HEK293 (cell line): ENCODE measurements at regions not wholly inside any gene's neighbourhood (a gene's known extent, or its start where the extent isn't known, plus 50 kb on each side); places are given as distances from the start of the nearest gene placed in this dataset.

ENCODE experiments used
- CTCF ChIA-PET: fragments of 350-600 bp; formaldehyde crosslinking; extraction: SDS; loops from one replicate; lab custom pipeline; 2021; ENCODE audit warnings: antibody characterized with exemption; lab: Yijun Ruan, JAX
- POLR2A ChIA-PET: fragments of 300-600 bp; formaldehyde crosslinking; extraction: SDS; loops from one replicate; lab custom pipeline; 2020; ENCODE audit warnings: antibody characterized with exemption, inconsistent platforms; lab: Yijun Ruan, JAX
- H3K27ac ChIP-seq: fragments of 200-500 bp; sonication (Bioruptor generic); 2 replicates; pipeline ENCODE4 v1.5.1; 2014; ENCODE audit warnings: low read depth, low read length, control low read depth, inconsistent platforms; ENCODE audit errors: extremely low read depth
- H3K36me3 ChIP-seq, 2 experiments: fragments of 200-500 bp in 1 of 2; sonication (Bioruptor generic) in 1 of 2; 1 replicate in 1 of 2; 2 replicates in 1 of 2; pipeline ENCODE4 v1.5.1; 2014 to 2017; ENCODE audit warnings: inconsistent platforms in 2 of 2, low read length in 2 of 2; ENCODE audit not compliant: control insufficient read depth in 2 of 2, insufficient read depth in 1 of 2
- H3K4me1 ChIP-seq: fragments of 200-500 bp; sonication (Bioruptor generic); 2 replicates; pipeline ENCODE4 v1.5.1; 2014; ENCODE audit warnings: mild to moderate bottlenecking, low read length, inconsistent platforms; ENCODE audit not compliant: control insufficient read depth, insufficient read depth
- H3K4me3 ChIP-seq: 2 replicates; pipeline ENCODE4 v1.5.1; 2011; ENCODE audit warnings: low read depth, mild to moderate bottlenecking, control low read depth, low read length, moderate library complexity
- H3K9me3 ChIP-seq: fragments of 200-500 bp; sonication (Bioruptor generic); 2 replicates; pipeline ENCODE4 v1.5.1; 2014; ENCODE audit warnings: low read depth, low read length, inconsistent platforms; ENCODE audit not compliant: control insufficient read depth, insufficient read depth
- IKZF3 ChIP-seq: fragments of 450-650 bp; IDR thresholded peaks from 2 replicates; pipeline ENCODE4 v1.5.0; 2018; ENCODE audit warnings: missing biosample characterization, mild to moderate bottlenecking, missing genetic modification characterization, moderate library complexity
- KLF10 ChIP-seq: fragments of 450-650 bp; IDR thresholded peaks from 2 replicates; pipeline ENCODE4 v1.5.1; 2018; ENCODE audit warnings: missing biosample characterization, mild to moderate bottlenecking, missing genetic modification characterization
- KLF16 ChIP-seq: fragments of 450-650 bp; formaldehyde crosslinking; IDR thresholded peaks from 2 replicates; pipeline ENCODE4 v1.5.1; 2017; ENCODE audit warnings: missing biosample characterization, missing genetic modification characterization
- MZF1 ChIP-seq: fragments of 450-650 bp; formaldehyde crosslinking; IDR thresholded peaks from 2 replicates; pipeline ENCODE4 v1.5.1; 2017; ENCODE audit warnings: missing biosample characterization, missing genetic modification characterization, borderline replicate concordance
- REPIN1 ChIP-seq: fragments of 450-650 bp; formaldehyde crosslinking; IDR thresholded peaks from 2 replicates; pipeline ENCODE4 v1.5.1; 2017; ENCODE audit warnings: missing biosample characterization, missing genetic modification characterization, low read depth
- ZFP37 ChIP-seq: fragments of 450-650 bp; formaldehyde crosslinking; IDR thresholded peaks from 2 replicates; pipeline ENCODE4 v1.5.1; 2016; ENCODE audit warnings: missing biosample characterization, missing genetic modification characterization
- ZFP41 ChIP-seq: fragments of 450-650 bp; formaldehyde crosslinking; IDR thresholded peaks from 2 replicates; pipeline ENCODE4 v1.5.1; 2016; ENCODE audit warnings: missing biosample characterization, missing genetic modification characterization, borderline replicate concordance
- ZNF302 ChIP-seq: fragments of 450-650 bp; formaldehyde crosslinking; IDR thresholded peaks from 2 replicates; pipeline ENCODE4 v1.5.1; 2016; ENCODE audit warnings: missing biosample characterization, missing genetic modification characterization, low read depth
- ZNF335 ChIP-seq: fragments of 450-650 bp; formaldehyde crosslinking; conservative IDR thresholded peaks from 2 replicates; pipeline ENCODE4 v1.5.1; 2016; ENCODE audit warnings: missing biosample characterization, missing genetic modification characterization
- ZNF341 ChIP-seq: fragments of 450-650 bp; formaldehyde crosslinking; IDR thresholded peaks from 2 replicates; pipeline ENCODE4; 2016; ENCODE audit warnings: low read depth, missing biosample characterization, missing genetic modification characterization
- ZNF354C ChIP-seq: fragments of 450-650 bp; formaldehyde crosslinking; IDR thresholded peaks from 2 replicates; pipeline ENCODE4 v1.5.1; 2016; ENCODE audit warnings: missing biosample characterization, missing genetic modification characterization, low read depth, borderline replicate concordance
- ZNF37A ChIP-seq: fragments of 450-650 bp; IDR thresholded peaks from 2 replicates; pipeline ENCODE4 v1.5.1; 2018; ENCODE audit warnings: missing biosample characterization, missing genetic modification characterization
- ZNF521 ChIP-seq: fragments of 450-650 bp; formaldehyde crosslinking; IDR thresholded peaks from 2 replicates; pipeline ENCODE4 v1.5.1; 2017; ENCODE audit warnings: missing biosample characterization, mild to moderate bottlenecking, missing genetic modification characterization
- ZNF560 ChIP-seq: fragments of 450-650 bp; formaldehyde crosslinking; IDR thresholded peaks from 2 replicates; pipeline ENCODE4 v1.5.1; 2017; ENCODE audit warnings: missing biosample characterization, missing genetic modification characterization, borderline replicate concordance
- ZNF701 ChIP-seq: fragments of 450-650 bp; formaldehyde crosslinking; IDR thresholded peaks from 2 replicates; pipeline ENCODE4 v1.5.1; 2016; ENCODE audit warnings: missing biosample characterization, missing genetic modification characterization
- ZNF785 ChIP-seq: fragments of 450-650 bp; formaldehyde crosslinking; IDR thresholded peaks from 2 replicates; pipeline ENCODE4 v1.5.1; 2016; ENCODE audit warnings: missing biosample characterization, missing genetic modification characterization
- ZNF830 ChIP-seq: fragments of 450-650 bp; IDR thresholded peaks from 2 replicates; pipeline ENCODE4 v1.5.0; 2018; ENCODE audit warnings: missing biosample characterization, missing genetic modification characterization, low read depth, mild to moderate bottlenecking, moderate library complexity
- ZNF837 ChIP-seq: fragments of 450-650 bp; formaldehyde crosslinking; IDR thresholded peaks from 2 replicates; pipeline ENCODE4 v1.5.1; 2016; ENCODE audit warnings: missing biosample characterization, missing genetic modification characterization
- TF ChIP-seq, protein P1 (sequence below): fragments of 450-650 bp; formaldehyde crosslinking; IDR thresholded peaks from 2 replicates; pipeline ENCODE4 v1.5.1; 2016; ENCODE audit warnings: missing biosample characterization, missing genetic modification characterization
- TF ChIP-seq, protein P2 (sequence below): fragments of 450-650 bp; formaldehyde crosslinking; IDR thresholded peaks from 2 replicates; pipeline ENCODE4 v1.5.1; 2017; ENCODE audit warnings: missing biosample characterization, missing genetic modification characterization
- TF ChIP-seq, protein P3 (sequence below): IDR thresholded peaks from 2 replicates; pipeline ENCODE4 v1.6.1; 2011; ENCODE audit warnings: mild to moderate bottlenecking, low read depth, low read length, borderline replicate concordance
- TF ChIP-seq, protein P4 (sequence below): fragments of 450-650 bp; formaldehyde crosslinking; IDR thresholded peaks from 2 replicates; pipeline ENCODE4 v1.5.1; 2016; ENCODE audit warnings: missing biosample characterization, missing genetic modification characterization
- TF ChIP-seq, protein P5 (sequence below): fragments of 450-650 bp; formaldehyde crosslinking; IDR thresholded peaks from 2 replicates; pipeline ENCODE4 v1.5.0; 2017; ENCODE audit warnings: missing biosample characterization, missing genetic modification characterization, borderline replicate concordance

DNA sequence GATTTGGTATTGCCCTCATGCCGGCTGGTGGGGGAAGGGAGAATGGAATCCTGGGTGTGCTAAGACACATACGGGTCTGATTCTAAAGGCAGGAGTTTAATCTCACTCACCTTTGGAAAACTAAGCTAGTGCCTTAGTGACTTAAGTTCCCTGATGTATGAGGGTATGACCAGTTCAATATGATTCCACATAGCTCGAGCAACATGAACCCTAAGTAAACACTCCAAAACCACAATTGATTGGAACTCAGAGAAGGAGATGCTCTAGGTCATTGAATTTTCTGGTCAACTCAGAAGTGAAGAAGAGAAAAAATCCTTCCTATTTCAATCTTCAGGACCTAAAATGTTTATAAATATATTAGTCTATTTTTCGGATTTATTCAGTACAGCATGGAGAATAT lies 420.1 kb upstream of the INTU start:
- Histone ChIP-seq H3K27ac (no peak overlapping the region), H3K4me3 (no peak overlapping the region), H3K9me3 (no peaks in the 10 kb centered on the region), H3K4me1 (no peaks in the 10 kb centered on the region), H3K36me3 (no peaks in the 10 kb centered on the region)
- CTCF ChIA-PET, result no interaction called here
- TF ChIP-seq MZF1 (tag by site-specific recombination), result no peak
- TF ChIP-seq ZNF837 (tag by site-specific recombination), result no peak
- TF ChIP-seq, protein P1, sequence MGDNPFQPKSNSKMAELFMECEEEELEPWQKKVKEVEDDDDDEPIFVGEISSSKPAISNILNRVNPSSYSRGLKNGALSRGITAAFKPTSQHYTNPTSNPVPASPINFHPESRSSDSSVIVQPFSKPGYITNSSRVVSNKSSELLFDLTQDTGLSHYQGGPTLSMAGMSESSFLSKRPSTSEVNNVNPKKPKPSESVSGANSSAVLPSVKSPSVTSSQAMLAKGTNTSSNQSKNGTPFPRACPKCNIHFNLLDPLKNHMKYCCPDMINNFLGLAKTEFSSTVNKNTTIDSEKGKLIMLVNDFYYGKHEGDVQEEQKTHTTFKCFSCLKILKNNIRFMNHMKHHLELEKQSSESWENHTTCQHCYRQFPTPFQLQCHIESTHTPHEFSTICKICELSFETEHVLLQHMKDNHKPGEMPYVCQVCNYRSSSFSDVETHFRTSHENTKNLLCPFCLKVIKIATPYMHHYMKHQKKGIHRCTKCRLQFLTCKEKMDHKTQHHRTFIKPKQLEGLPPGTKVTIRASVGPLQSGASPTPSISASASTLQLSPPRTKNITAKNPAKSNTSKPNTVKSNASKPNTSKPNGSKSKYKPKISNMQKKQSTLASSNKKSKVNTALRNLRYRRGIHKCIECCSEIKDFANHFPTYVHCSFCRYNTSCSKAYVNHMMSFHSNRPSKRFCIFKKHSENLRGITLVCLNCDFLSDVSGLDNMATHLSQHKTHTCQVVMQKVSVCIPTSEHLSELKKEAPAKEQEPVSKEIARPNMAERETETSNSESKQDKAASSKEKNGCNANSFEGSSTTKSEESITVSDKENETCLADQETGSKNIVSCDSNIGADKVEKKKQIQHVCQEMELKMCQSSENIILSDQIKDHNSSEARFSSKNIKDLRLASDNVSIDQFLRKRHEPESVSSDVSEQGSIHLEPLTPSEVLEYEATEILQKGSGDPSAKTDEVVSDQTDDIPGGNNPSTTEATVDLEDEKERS, result no peak
- no peak for TF ChIP-seq ZNF354C (tag by site-specific recombination)
- TF ChIP-seq, protein P2, sequence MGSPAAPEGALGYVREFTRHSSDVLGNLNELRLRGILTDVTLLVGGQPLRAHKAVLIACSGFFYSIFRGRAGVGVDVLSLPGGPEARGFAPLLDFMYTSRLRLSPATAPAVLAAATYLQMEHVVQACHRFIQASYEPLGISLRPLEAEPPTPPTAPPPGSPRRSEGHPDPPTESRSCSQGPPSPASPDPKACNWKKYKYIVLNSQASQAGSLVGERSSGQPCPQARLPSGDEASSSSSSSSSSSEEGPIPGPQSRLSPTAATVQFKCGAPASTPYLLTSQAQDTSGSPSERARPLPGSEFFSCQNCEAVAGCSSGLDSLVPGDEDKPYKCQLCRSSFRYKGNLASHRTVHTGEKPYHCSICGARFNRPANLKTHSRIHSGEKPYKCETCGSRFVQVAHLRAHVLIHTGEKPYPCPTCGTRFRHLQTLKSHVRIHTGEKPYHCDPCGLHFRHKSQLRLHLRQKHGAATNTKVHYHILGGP (tag by site-specific recombination), result no peak
- no peak for TF ChIP-seq KLF10 (tag by site-specific recombination)
- TF ChIP-seq ZNF830 (tag by site-specific recombination), result no peak
- TF ChIP-seq, protein P3, sequence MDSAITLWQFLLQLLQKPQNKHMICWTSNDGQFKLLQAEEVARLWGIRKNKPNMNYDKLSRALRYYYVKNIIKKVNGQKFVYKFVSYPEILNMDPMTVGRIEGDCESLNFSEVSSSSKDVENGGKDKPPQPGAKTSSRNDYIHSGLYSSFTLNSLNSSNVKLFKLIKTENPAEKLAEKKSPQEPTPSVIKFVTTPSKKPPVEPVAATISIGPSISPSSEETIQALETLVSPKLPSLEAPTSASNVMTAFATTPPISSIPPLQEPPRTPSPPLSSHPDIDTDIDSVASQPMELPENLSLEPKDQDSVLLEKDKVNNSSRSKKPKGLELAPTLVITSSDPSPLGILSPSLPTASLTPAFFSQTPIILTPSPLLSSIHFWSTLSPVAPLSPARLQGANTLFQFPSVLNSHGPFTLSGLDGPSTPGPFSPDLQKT, result no peak
- TF ChIP-seq ZFP37 (tag by site-specific recombination), result no peak
- POLR2A ChIA-PET, result no interaction called here

DNA sequence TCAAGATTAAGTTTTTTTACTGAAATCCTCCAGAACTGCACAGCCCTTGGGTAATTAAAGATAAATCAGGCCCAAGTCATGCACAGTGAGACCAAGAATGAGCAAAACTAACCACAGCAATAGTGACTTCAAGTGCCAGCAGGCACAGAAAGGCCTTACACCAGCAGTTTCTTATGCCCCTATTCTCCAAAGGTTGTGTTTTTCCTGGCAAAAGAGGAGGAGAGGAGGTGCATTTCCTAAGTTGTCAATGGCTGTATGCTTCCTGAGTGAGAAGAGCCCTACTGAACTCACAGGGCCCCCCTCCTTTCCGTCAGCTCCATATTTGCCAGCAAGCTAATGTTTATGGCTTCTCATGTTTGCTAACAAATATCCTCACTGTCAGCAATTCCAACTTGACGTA lies 418.7 kb upstream of the INTU start:
- ChIA-PET CTCF (no interaction called here), POLR2A (no interaction called here)
- Histone ChIP-seq H3K36me3 (no peaks in the 10 kb centered on the region), H3K9me3 (no peaks in the 10 kb centered on the region), H3K4me3 (no peak overlapping the region), H3K27ac (no peak overlapping the region), H3K4me1 (no peaks in the 10 kb centered on the region)
- TF ChIP-seq ZNF302 (tag by site-specific recombination) (no peak), ZNF37A (no peak), ZNF335 (tag by site-specific recombination) (no peak), ZFP41 (tag by site-specific recombination) (no peak), ZNF521 (tag by site-specific recombination) (no peak), ZNF341 (tag by site-specific recombination) (no peak), IKZF3 (tag by site-specific recombination) (no peak), REPIN1 (tag by site-specific recombination) (no peak), ZNF701 (no peak), KLF16 (tag by site-specific recombination) (no peak), ZNF560 (tag by site-specific recombination) (no peak), ZNF785 (tag by site-specific recombination) (no peak)
- TF ChIP-seq, protein P4, sequence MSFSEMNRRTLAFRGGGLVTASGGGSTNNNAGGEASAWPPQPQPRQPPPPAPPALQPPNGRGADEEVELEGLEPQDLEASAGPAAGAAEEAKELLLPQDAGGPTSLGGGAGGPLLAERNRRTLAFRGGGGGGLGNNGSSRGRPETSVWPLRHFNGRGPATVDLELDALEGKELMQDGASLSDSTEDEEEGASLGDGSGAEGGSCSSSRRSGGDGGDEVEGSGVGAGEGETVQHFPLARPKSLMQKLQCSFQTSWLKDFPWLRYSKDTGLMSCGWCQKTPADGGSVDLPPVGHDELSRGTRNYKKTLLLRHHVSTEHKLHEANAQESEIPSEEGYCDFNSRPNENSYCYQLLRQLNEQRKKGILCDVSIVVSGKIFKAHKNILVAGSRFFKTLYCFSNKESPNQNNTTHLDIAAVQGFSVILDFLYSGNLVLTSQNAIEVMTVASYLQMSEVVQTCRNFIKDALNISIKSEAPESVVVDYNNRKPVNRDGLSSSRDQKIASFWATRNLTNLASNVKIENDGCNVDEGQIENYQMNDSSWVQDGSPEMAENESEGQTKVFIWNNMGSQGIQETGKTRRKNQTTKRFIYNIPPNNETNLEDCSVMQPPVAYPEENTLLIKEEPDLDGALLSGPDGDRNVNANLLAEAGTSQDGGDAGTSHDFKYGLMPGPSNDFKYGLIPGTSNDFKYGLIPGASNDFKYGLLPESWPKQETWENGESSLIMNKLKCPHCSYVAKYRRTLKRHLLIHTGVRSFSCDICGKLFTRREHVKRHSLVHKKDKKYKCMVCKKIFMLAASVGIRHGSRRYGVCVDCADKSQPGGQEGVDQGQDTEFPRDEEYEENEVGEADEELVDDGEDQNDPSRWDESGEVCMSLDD, result no peak
- TF ChIP-seq, protein P5, sequence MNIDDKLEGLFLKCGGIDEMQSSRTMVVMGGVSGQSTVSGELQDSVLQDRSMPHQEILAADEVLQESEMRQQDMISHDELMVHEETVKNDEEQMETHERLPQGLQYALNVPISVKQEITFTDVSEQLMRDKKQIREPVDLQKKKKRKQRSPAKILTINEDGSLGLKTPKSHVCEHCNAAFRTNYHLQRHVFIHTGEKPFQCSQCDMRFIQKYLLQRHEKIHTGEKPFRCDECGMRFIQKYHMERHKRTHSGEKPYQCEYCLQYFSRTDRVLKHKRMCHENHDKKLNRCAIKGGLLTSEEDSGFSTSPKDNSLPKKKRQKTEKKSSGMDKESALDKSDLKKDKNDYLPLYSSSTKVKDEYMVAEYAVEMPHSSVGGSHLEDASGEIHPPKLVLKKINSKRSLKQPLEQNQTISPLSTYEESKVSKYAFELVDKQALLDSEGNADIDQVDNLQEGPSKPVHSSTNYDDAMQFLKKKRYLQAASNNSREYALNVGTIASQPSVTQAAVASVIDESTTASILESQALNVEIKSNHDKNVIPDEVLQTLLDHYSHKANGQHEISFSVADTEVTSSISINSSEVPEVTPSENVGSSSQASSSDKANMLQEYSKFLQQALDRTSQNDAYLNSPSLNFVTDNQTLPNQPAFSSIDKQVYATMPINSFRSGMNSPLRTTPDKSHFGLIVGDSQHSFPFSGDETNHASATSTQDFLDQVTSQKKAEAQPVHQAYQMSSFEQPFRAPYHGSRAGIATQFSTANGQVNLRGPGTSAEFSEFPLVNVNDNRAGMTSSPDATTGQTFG (tag by site-specific recombination), result no peak
- TF ChIP-seq, protein P2 (tag by site-specific recombination), result no peak
